ENCODE measurements at regions not wholly inside any gene's neighbourhood (a gene's known extent, or its start where the extent isn't known, plus 50 kb on each side); places are given as distances from the start of the nearest gene placed in this dataset.

GRCh38 chr5:26749829-26750228 lies 288.6 kb downstream of the CDH9 start:
- H3K79me2 ChIP-seq (ENCODE audit: insufficient read depth, low read length) = no peaks in the 10 kb centered on the region
- no peak overlapping the region for H3K27ac Mint-ChIP-seq (ENCODE audit: unreplicated experiment)
- no peaks in the 10 kb centered on the region for H3K4me1 ChIP-seq (ENCODE audit: insufficient read depth, low read length)
- FAIRE-seq = no peak
- H3K4me2 ChIP-seq (ENCODE audit: low read length) = no peak overlapping the region
- H4K20me1 ChIP-seq (ENCODE audit: insufficient read depth, low read length) = no peaks in the 10 kb centered on the region
- H3K27me3 ChIP-seq (ENCODE audit: insufficient read depth, low read length) = no peaks in the 10 kb centered on the region
- no peaks in the 10 kb centered on the region for H3K27me3 Mint-ChIP-seq (ENCODE audit: low read depth, unreplicated experiment)
- no peaks in the 10 kb centered on the region for H3K36me3 ChIP-seq (ENCODE audit: insufficient read depth, low read length)
- no peak overlapping the region for H3K4me3 Mint-ChIP-seq (ENCODE audit: unreplicated experiment)
- H3K36me3 Mint-ChIP-seq (ENCODE audit: low read depth, unreplicated experiment) = no peaks in the 10 kb centered on the region
- H3K9ac ChIP-seq (ENCODE audit: low read length) = no peak overlapping the region
- H2AFZ ChIP-seq (ENCODE audit: low read depth, low read length) = no peak overlapping the region
- TF ChIP-seq CTCF (IDR thresholded peaks at IDR 0.05; ENCODE audit: insufficient read depth, low read depth, low read length) (no peak), EZH2 (IDR thresholded peaks at IDR 0.05; ENCODE audit: insufficient read depth, low read length) (no peak)
- no peak overlapping the region for H3K27ac ChIP-seq (ENCODE audit: low read depth, low read length)
- H3K4me1 Mint-ChIP-seq (ENCODE audit: low read depth, unreplicated experiment) = no peaks in the 10 kb centered on the region
- DNase-seq (ENCODE audit: low read depth) = no peak
- H3K9me3 Mint-ChIP-seq (ENCODE audit: unreplicated experiment) = no peaks in the 10 kb centered on the region
- no peak overlapping the region for H3K4me3 ChIP-seq (ENCODE audit: insufficient read depth, low read depth, low read length)
- H3K9me3 ChIP-seq (ENCODE audit: insufficient read depth, low read depth, low read length) = no peaks in the 10 kb centered on the region

GRCh38 chr5:26740182-26740581 lies 298.2 kb downstream of the CDH9 start:
- no peak overlapping the region for H3K27ac ChIP-seq (ENCODE audit: low read depth, low read length)
- no peak overlapping the region for H3K9ac ChIP-seq (ENCODE audit: low read length)
- H2AFZ ChIP-seq (ENCODE audit: low read depth, low read length) = no peak overlapping the region
- no peaks in the 10 kb centered on the region for H4K20me1 ChIP-seq (ENCODE audit: insufficient read depth, low read length)
- FAIRE-seq (no peak), DNase-seq (ENCODE audit: low read depth) (no peak)
- Mint-ChIP-seq H3K27ac (ENCODE audit: unreplicated experiment) (no peak overlapping the region), H3K27me3 (ENCODE audit: low read depth, unreplicated experiment) (no peaks in the 10 kb centered on the region), H3K4me3 (ENCODE audit: unreplicated experiment) (no peak overlapping the region), H3K4me1 (ENCODE audit: low read depth, unreplicated experiment) (no peaks in the 10 kb centered on the region), H3K36me3 (ENCODE audit: low read depth, unreplicated experiment) (no peaks in the 10 kb centered on the region), H3K9me3 (ENCODE audit: unreplicated experiment) (no peaks in the 10 kb centered on the region)
- H3K4me2 ChIP-seq (ENCODE audit: low read length) = no peak overlapping the region
- no peaks in the 10 kb centered on the region for H3K27me3 ChIP-seq (ENCODE audit: insufficient read depth, low read length)
- H3K36me3 ChIP-seq (ENCODE audit: insufficient read depth, low read length) = no peaks in the 10 kb centered on the region
- no peak for TF ChIP-seq EZH2 (IDR thresholded peaks at IDR 0.05; ENCODE audit: insufficient read depth, low read length)
- TF ChIP-seq CTCF (IDR thresholded peaks at IDR 0.05; ENCODE audit: insufficient read depth, low read depth, low read length) = no peak
- no peaks in the 10 kb centered on the region for H3K79me2 ChIP-seq (ENCODE audit: insufficient read depth, low read length)
- no peak overlapping the region for H3K4me3 ChIP-seq (ENCODE audit: insufficient read depth, low read depth, low read length)
- no peaks in the 10 kb centered on the region for H3K4me1 ChIP-seq (ENCODE audit: insufficient read depth, low read length)
- no peaks in the 10 kb centered on the region for H3K9me3 ChIP-seq (ENCODE audit: insufficient read depth, low read depth, low read length)

GRCh38 chr5:26737348-26738265 lies 300.8 kb downstream of the CDH9 start:
- DNase-seq (ENCODE audit: low read depth) = no peak
- H3K4me1 Mint-ChIP-seq (ENCODE audit: low read depth, unreplicated experiment) = no peaks in the 10 kb centered on the region
- H3K79me2 ChIP-seq (ENCODE audit: insufficient read depth, low read length) = no peaks in the 10 kb centered on the region
- no peak overlapping the region for H2AFZ ChIP-seq (ENCODE audit: low read depth, low read length)
- no peak overlapping the region for H3K4me3 ChIP-seq (ENCODE audit: insufficient read depth, low read depth, low read length)
- no peaks in the 10 kb centered on the region for H3K36me3 ChIP-seq (ENCODE audit: insufficient read depth, low read length)
- no peak for FAIRE-seq
- H3K9ac ChIP-seq (ENCODE audit: low read length) = no peak overlapping the region
- no peaks in the 10 kb centered on the region for H3K27me3 ChIP-seq (ENCODE audit: insufficient read depth, low read length)
- no peaks in the 10 kb centered on the region for H3K9me3 ChIP-seq (ENCODE audit: insufficient read depth, low read depth, low read length)
- H4K20me1 ChIP-seq (ENCODE audit: insufficient read depth, low read length) = no peaks in the 10 kb centered on the region
- TF ChIP-seq CTCF (IDR thresholded peaks at IDR 0.05; ENCODE audit: insufficient read depth, low read depth, low read length) = no peak
- TF ChIP-seq EZH2 (IDR thresholded peaks at IDR 0.05; ENCODE audit: insufficient read depth, low read length) = no peak
- no peak overlapping the region for H3K4me3 Mint-ChIP-seq (ENCODE audit: unreplicated experiment)
- H3K36me3 Mint-ChIP-seq (ENCODE audit: low read depth, unreplicated experiment) = no peaks in the 10 kb centered on the region
- no peak overlapping the region for H3K27ac Mint-ChIP-seq (ENCODE audit: unreplicated experiment)
- H3K27ac ChIP-seq (ENCODE audit: low read depth, low read length) = no peak overlapping the region
- H3K4me2 ChIP-seq (ENCODE audit: low read length) = no peak overlapping the region
- H3K9me3 Mint-ChIP-seq (ENCODE audit: unreplicated experiment) = no peaks in the 10 kb centered on the region
- no peaks in the 10 kb centered on the region for H3K4me1 ChIP-seq (ENCODE audit: insufficient read depth, low read length)
- no peaks in the 10 kb centered on the region for H3K27me3 Mint-ChIP-seq (ENCODE audit: low read depth, unreplicated experiment)

All from astrocyte (in vitro differentiated cells and primary cell).